BLaER1 treated with 17β-estradiol and CSF1 and Interleukin-3, amounts not matched to agents 10 nM and 100 nM (cell line): ENCODE measurements at regions not wholly inside any gene's neighbourhood (a gene's known extent, or its start where the extent isn't known, plus 50 kb on each side); places are given as distances from the start of the nearest gene placed in this dataset.
A peak's percentile ranks its signal among the peaks of the same experiment; 100 is the strongest.

ENCODE experiments used
- H3K27ac ChIP-seq, 11 experiments: shearing (Covaris generic); formaldehyde crosslinking; 2 replicates each; pipeline ENCODE4 v1.8.1; 2022
- H3K27me3 ChIP-seq, 11 experiments: shearing (Covaris generic); formaldehyde crosslinking; 2 replicates each; pipeline ENCODE4 v1.8.1; 2022
- H3K36me3 ChIP-seq, 11 experiments: shearing (Covaris generic); formaldehyde crosslinking; 2 replicates each; pipeline ENCODE4 v1.8.1; 2022
- H3K4me1 ChIP-seq, 10 experiments: shearing (Covaris generic); formaldehyde crosslinking; 2 replicates each; pipeline ENCODE4 v1.8.1; 2022
- H3K4me2 ChIP-seq, 11 experiments: shearing (Covaris generic); formaldehyde crosslinking; 2 replicates each; pipeline ENCODE4 v1.8.1; 2022
- H3K4me3 ChIP-seq, 10 experiments: shearing (Covaris generic); formaldehyde crosslinking; 2 replicates each; pipeline ENCODE4 v1.8.1; 2022
- H3K9ac ChIP-seq, 11 experiments: shearing (Covaris generic); formaldehyde crosslinking; 2 replicates each; pipeline ENCODE4 v1.8.1; 2022
- H3K9me3 ChIP-seq, 11 experiments: shearing (Covaris generic); formaldehyde crosslinking; replicated peaks in 1 of 11; 2 replicates each; pipeline ENCODE4 v1.8.1; 2022
- H4K20me1 ChIP-seq, 11 experiments: shearing (Covaris generic); formaldehyde crosslinking; 2 replicates each; pipeline ENCODE4 v1.8.1; 2022
- Cebpa-rat ChIP-seq, 11 experiments: shearing (Covaris generic); IDR thresholded peaks; 2 replicates each; pipeline ENCODE4 v1.8.1; 2022

DNA sequence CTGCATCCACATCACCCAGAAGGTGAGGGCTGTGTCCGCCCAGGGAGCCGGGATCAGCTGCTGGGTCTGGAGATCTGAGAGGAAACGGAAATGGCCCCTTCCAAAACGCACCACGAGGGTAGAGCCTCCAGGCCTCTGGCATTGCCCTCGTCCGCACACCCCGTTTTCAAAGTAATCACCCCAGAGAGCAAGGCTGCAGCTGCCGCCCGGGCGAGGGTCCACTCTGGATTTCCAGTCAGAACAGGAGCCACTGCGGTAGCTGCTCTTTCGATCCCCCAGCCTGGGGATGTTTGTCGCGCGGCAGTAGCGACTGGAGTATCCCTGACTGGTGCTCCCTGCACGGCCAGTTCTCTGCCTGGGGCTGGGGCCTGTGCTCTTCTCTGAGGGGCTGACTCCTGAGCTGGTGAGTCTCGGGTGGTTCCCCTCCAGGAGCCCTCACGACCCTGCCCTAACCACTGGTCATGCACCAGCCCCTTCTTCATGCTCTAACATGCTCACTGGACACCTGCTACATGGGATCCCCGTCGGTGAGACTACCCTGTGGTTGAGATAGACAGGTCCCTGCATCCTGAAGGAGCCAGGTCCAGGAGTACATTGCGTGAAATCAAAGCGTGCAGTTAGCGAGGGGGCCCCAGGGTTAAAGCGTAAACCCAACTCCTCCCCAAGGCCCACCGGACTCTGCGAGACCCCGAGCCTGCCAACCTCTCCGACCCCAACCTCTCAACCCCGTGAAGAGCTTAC, 99.2 kb downstream of the FOXL3 start:
- H4K20me1 ChIP-seq: no peaks in the 10 kb centered on the region
- TF ChIP-seq Cebpa-rat (IDR thresholded peaks at IDR 0.05): no peak
- H3K27ac ChIP-seq: no peak overlapping the region
- no peaks in the 10 kb centered on the region for H3K27me3 ChIP-seq
- no peaks in the 10 kb centered on the region; a peak in 1 of 22 replicates for H3K36me3 ChIP-seq
- H3K9ac ChIP-seq: 0 out of 22 replicates have a peak overlapping the region, but pooled peaks of 1 of the 11 experiments have one; percentile 44
- H3K9me3 ChIP-seq: peaks cover 43 to 67% (median 55%) of the 10 kb centered on the region in 11 experiments
- H3K4me2 ChIP-seq: peak overlapping the region in 10 of 11 experiments; percentile 28 to 87 (median 70); a peak in 17 of 22 replicates
- no peak overlapping the region for H3K4me3 ChIP-seq
- H3K4me1 ChIP-seq: peaks cover 10 to 26% (median 20%) of the 10 kb centered on the region in 10 experiments

DNA sequence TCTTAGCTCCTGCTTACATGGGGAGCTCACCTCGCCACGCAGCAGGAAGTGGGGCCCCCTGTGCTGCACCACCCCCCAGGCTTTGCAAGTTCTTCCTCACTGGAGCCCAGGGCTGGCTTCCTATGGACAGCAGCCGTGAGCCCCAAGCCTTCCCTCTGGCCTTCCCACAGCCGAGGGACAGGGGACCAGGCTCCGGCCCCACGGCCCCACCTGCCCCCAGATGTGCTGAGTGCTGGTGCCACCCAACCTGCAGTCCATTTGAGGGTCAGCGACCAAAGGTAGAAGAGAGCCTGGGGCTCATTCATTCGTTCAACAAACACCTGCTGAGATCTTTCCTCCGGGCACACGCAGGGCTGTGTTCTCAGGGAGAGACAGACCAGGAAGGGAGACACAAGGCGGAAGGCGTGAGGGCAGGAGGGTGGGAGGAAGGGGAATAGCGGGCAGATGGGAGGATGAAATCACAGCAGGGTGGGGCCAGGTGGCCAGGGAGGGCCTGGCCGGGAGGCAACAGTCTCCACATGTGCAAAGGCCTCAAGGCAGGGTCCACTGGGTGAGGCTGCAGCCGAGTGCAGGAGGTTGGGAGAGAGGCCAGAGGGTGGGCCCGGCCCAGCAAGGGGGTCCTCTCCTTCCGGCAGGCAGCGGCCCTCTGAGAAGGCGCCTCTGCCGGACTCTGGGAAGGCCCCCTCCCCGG, 100.1 kb downstream of the FOXL3 start:
- H4K20me1 ChIP-seq: no peaks in the 10 kb centered on the region
- H3K27ac ChIP-seq: no peak overlapping the region
- no peaks in the 10 kb centered on the region for H3K27me3 ChIP-seq
- no peak for TF ChIP-seq Cebpa-rat (IDR thresholded peaks at IDR 0.05)
- H3K9ac ChIP-seq: peak overlapping the region in 6 of 11 experiments; percentile 4 to 44 (median 24); a peak in 5 of 22 replicates
- no peaks in the 10 kb centered on the region; a peak in 1 of 22 replicates for H3K36me3 ChIP-seq
- H3K4me3 ChIP-seq: no peak overlapping the region
- peaks cover 10 to 26% (median 20%) of the 10 kb centered on the region in 10 experiments for H3K4me1 ChIP-seq
- H3K4me2 ChIP-seq: peak overlapping the region; percentile 28 to 87 (median 68); a peak in 21 of 22 replicates
- peaks cover 38 to 62% (median 50%) of the 10 kb centered on the region in 11 experiments for H3K9me3 ChIP-seq

DNA sequence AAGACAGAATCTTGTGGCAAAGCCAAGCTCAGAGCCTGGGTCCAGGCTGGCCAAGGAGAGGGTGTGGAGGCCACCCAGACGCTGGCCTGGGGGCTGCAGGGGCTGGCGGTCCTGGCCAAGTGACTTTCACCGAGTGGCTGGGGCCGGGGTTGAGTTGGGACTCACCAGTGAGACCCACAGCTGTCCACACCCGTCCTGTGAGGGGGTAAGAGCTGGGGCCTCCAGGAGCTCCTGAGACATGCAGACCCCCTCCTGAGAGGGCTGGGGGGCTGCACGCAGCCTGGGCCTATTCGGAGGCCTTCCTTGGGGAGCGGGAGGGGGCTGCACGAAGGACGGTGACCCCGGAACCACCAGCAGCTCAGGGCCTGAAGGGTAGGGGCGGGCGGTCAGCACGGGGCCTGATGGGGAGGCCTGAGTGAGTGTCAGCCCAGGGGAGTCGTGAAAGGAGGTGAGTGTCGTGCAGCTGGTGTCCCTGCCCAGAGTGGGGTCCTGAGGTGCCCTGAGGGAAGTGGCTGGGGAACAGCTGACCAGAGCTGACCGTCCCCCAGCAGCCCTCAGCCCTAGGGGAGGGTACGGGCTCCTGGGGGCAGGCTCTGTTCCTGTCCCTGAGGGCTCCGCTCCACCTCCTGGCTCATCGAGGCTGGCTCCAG, 100.9 kb downstream of the FOXL3 start:
- peaks cover 10 to 26% (median 20%) of the 10 kb centered on the region in 10 experiments for H3K4me1 ChIP-seq
- H3K27ac ChIP-seq: no peak overlapping the region
- peaks cover 41 to 62% (median 50%) of the 10 kb centered on the region in 11 experiments for H3K9me3 ChIP-seq
- H4K20me1 ChIP-seq: no peaks in the 10 kb centered on the region
- H3K4me3 ChIP-seq: no peak overlapping the region
- H3K36me3 ChIP-seq: no peaks in the 10 kb centered on the region; a peak in 1 of 22 replicates
- TF ChIP-seq Cebpa-rat (IDR thresholded peaks at IDR 0.05): no peak
- no peaks in the 10 kb centered on the region for H3K27me3 ChIP-seq
- peak overlapping the region in 6 of 11 experiments; percentile 4 to 44 (median 22); a peak in 5 of 22 replicates for H3K9ac ChIP-seq
- H3K4me2 ChIP-seq: peak overlapping the region in 8 of 11 experiments; percentile 62 to 87 (median 70); a peak in 17 of 22 replicates

DNA sequence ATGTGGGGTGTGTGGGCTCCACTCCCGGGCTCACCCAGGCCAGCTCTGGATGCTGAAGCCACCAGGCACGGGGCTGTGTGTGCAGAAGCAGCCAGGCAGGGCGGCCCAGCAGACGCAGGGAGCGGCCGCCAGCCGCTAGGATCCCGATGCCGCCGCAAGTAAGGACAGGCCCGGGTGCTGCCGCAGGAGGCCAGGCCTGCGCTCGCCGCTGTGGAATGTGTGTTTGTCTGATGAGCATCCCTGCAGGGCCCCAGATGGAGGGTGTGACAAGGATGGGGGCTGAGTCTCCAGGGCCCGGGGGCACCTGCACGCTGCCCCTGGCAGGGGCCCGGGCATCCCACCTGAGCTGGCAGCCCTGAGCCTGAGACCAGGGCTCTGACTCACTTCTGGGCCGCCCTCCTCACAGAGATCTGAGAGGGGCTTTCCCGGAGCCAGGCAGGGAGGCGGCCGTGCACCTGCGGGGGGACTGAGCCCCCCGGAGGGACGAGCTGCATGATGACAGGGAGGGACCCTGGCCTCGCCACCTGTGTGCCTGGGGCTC, 101.5 kb downstream of the FOXL3 start:
- no peaks in the 10 kb centered on the region for H4K20me1 ChIP-seq
- 0 out of 22 replicates have a peak overlapping the region, but pooled peaks of 1 of the 11 experiments have one; percentile 23 for H3K9ac ChIP-seq
- no peak overlapping the region for H3K4me3 ChIP-seq
- H3K9me3 ChIP-seq: peaks cover 47 to 62% (median 53%) of the 10 kb centered on the region in 11 experiments
- no peak overlapping the region for H3K27ac ChIP-seq
- peak overlapping the region in 6 of 11 experiments; percentile 67 to 87 (median 73); a peak in 5 of 22 replicates for H3K4me2 ChIP-seq
- no peaks in the 10 kb centered on the region; a peak in 1 of 22 replicates for H3K36me3 ChIP-seq
- no peak for TF ChIP-seq Cebpa-rat (IDR thresholded peaks at IDR 0.05)
- no peaks in the 10 kb centered on the region for H3K27me3 ChIP-seq
- peaks cover 10 to 26% (median 20%) of the 10 kb centered on the region in 10 experiments for H3K4me1 ChIP-seq

DNA sequence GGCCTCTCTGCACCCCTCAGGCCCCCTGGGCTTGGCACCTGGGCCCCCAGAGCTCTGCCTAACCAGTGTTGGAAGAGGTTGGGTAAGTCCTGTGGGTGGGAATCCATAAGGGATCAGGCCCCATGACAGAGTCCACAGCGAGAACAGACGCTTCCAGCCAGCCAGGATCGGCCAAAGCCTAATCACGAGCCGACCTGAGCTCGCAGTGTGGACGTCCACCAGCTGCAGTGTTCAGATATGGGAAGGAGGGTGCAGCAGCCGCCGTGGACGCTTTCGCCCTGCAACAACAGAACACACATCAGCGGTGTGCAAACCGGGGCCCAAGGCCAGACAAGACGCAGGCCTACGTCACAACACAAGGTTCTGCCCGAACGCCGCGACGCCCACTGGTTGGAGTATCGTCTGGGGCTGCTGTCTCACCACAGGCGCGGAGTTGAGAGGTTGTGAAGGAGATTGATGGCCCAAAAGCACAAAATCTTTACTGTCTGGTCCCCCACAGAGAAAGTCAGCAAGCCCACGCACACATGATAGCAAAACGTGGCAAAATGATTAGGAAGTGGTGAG, 102.1 kb downstream of the FOXL3 start:
- H3K27me3 ChIP-seq: no peaks in the 10 kb centered on the region

DNA sequence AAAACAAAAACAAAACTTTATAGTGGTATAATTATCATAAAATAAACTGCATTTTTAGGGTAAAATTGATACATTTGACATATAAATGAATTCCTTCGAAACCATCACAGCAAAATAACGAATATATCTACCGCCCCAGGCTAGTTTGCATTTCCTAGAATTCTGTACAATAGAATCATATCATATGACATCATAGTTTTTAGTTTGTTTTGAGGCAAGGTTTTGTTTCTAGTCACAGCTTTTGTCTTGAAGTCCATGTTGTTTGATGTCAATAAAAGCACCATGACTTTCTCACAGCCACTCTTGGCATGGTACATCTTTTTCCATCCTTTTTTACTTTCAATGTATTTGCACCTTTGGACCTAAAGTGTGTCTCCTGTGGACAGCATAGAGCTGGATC, 102.9 kb downstream of the FOXL3 start:
- H3K4me2 ChIP-seq: no peak overlapping the region
- no peaks in the 10 kb centered on the region for H3K27me3 ChIP-seq
- no peaks in the 10 kb centered on the region; a peak in 2 of 22 replicates for H3K36me3 ChIP-seq
- no peak overlapping the region for H3K9ac ChIP-seq
- H3K27ac ChIP-seq: no peak overlapping the region
- H3K4me3 ChIP-seq: no peak overlapping the region
- no peaks in the 10 kb centered on the region for H4K20me1 ChIP-seq
- H3K9me3 ChIP-seq: peaks cover 60 to 72% (median 64%) of the 10 kb centered on the region in 11 experiments
- TF ChIP-seq Cebpa-rat (IDR thresholded peaks at IDR 0.05): no peak
- H3K4me1 ChIP-seq: peaks cover 10 to 26% (median 20%) of the 10 kb centered on the region in 10 experiments

More for the DNA sequence above, 102.1 kb downstream of the FOXL3 start:
- Histone ChIP-seq H3K36me3 (no peaks in the 10 kb centered on the region; a peak in 2 of 22 replicates), H3K9ac (no peak overlapping the region), H4K20me1 (no peaks in the 10 kb centered on the region), H3K4me2 (no peak overlapping the region; a peak in 1 of 22 replicates), H3K4me3 (no peak overlapping the region), H3K4me1 (peaks cover 10 to 26% (median 20%) of the 10 kb centered on the region in 10 experiments), H3K9me3 (peaks cover 53 to 67% (median 59%) of the 10 kb centered on the region in 11 experiments), H3K27ac (no peak overlapping the region)
- no peak for TF ChIP-seq Cebpa-rat (IDR thresholded peaks at IDR 0.05)

DNA sequence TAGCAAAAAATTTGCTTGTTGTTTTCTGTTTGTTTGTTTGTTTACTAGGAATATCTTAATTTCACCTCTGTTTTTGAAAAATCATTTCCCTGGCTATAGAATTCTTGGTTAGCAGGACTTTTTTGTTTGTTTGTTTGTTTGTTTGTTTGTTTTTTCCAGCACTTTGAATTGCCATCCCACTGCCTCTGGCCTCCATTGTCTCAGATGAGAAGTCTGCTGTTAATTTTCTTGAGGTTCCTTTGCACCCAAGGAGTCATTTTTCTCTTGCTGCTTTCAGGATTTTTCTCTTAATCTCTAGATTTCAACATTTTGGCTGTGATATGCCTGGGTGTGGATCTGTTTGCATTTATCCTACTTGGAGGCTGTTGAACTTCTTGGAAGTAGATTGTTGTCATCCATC, 105.7 kb downstream of the FOXL3 start:
- no peak overlapping the region for H3K4me3 ChIP-seq
- H3K9me3 ChIP-seq: peaks cover 76 to 84% (median 78%) of the 10 kb centered on the region in 11 experiments
- H3K4me1 ChIP-seq: peaks cover 0 to 8% (median 5%) of the 10 kb centered on the region in 10 experiments; a peak in 16 of 20 replicates
- H3K9ac ChIP-seq: no peak overlapping the region
- H3K4me2 ChIP-seq: no peak overlapping the region
- H3K27ac ChIP-seq: no peak overlapping the region
- TF ChIP-seq Cebpa-rat (IDR thresholded peaks at IDR 0.05): no peak
- no peaks in the 10 kb centered on the region for H3K27me3 ChIP-seq
- no peaks in the 10 kb centered on the region; a peak in 2 of 22 replicates for H3K36me3 ChIP-seq
- H4K20me1 ChIP-seq: no peaks in the 10 kb centered on the region

DNA sequence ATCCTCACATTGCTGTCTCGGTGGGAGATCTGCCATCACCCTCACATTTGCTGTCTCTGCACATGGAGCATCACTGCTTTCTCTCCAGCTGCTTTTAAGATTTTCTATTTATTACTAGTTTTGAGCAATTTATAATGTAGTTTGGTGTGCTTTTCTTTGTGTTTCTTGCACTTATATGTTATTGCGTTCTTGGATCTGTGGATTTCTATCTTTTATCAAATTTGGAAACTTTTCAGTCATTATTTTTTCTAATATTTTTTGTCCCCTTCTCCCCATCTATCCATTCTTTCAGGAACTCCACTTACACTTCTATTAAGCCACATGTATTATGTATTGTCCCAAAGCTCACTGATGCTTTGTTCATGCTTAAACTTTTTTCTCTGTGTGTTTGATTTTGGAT, 108.9 kb downstream of the FOXL3 start:
- no peak overlapping the region for H3K27ac ChIP-seq
- H3K4me3 ChIP-seq: no peak overlapping the region
- H3K27me3 ChIP-seq: no peaks in the 10 kb centered on the region
- H3K4me1 ChIP-seq: no peaks in the 10 kb centered on the region
- no peaks in the 10 kb centered on the region for H4K20me1 ChIP-seq
- H3K4me2 ChIP-seq: no peak overlapping the region
- no peaks in the 10 kb centered on the region; a peak in 1 of 22 replicates for H3K36me3 ChIP-seq
- TF ChIP-seq Cebpa-rat (IDR thresholded peaks at IDR 0.05): no peak
- peaks cover 67 to 81% (median 77%) of the 10 kb centered on the region in 11 experiments for H3K9me3 ChIP-seq
- H3K9ac ChIP-seq: no peak overlapping the region
